HG03575 (cell line): ENCODE measurements at regions not wholly inside any gene's neighbourhood (a gene's known extent, or its start where the extent isn't known, plus 50 kb on each side); places are given as distances from the start of the nearest gene placed in this dataset.

Source experiments
- ATAC-seq: cut with Tn5 transposase; IDR thresholded peaks from one replicate; pipeline ENCODE4 v1.9.1; 2021; ENCODE audit not compliant: unreplicated experiment, insufficient number of reproducible peaks, low FRiP score; ENCODE audit errors: extremely low read depth

DNA sequence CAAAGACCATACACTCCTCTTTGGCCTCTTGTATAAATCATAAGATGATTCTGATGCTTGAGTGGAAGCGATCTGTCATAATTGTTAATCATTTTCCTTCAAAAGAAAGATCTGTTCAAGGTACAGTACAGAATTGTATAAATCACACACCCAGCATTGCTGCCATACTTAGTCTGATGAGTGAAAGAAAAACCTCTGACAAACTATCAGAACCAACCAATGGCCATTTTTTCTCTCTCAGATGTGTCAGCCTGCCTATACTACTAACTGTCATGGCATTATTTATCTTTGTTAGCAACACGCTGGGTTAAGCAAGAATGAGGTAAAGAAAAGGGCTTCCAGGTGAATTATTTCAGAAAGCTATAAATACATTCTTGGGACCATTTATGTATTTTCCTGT, 1112.7 kb upstream of the TENM4 start:
- ATAC-seq = no peak

DNA sequence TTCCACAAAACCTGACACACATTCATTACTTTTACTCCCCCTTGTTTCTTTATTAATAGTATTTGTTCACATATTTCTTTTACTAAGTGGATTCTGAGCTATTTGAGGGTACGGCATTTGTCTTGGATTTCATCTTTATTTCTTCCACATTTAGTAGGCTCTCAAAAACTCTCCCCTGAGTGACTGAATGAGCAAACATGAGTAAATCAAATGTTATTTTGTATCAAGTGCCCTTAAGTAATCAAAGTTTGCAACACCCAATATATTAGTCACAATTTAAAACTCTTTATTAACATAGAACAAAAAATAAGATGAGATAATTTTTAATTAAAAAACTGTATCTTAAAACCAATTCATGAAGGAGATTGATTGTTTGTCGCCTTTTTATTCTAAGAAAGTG, 1101.9 kb upstream of the TENM4 start:
- ATAC-seq = no peak

DNA sequence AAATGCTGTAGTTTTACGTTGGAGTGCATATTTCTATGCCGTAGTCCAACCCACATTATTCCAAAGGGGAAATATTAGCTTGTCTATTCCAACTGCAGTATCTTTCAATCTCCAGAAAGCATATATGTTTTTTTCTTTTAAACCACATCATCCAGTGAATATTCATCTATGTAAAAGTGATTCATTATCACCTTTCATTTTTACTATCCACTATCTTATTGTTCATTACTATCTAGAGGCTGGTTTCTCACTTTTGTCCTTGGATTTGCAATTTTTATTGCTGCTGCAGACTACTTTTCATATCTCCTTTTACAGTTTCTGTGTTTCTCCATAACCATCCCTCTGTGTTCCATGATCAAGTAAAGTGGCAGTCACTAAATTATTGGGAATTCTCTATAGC, 1097.2 kb upstream of the TENM4 start:
- ATAC-seq = no peak

DNA sequence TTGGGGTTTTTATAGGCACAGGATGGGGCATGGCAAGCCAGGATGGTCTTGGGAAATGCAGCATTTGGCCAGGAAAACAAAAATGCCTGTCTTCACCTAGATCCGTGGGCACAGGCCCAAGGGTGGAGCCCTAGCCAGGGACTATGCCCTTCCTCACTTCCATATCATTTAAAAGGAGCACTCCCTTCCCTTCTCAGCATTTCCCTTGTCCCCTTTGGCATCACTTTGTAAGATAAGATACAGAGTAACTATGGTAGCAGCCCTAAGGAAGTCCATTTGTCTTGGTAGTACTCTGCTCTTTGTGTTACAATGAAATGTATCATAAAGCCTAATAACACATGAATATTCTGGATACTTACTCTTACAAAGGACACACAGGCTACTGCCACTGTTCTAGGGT, 1092.6 kb upstream of the TENM4 start:
- no peak for ATAC-seq

DNA sequence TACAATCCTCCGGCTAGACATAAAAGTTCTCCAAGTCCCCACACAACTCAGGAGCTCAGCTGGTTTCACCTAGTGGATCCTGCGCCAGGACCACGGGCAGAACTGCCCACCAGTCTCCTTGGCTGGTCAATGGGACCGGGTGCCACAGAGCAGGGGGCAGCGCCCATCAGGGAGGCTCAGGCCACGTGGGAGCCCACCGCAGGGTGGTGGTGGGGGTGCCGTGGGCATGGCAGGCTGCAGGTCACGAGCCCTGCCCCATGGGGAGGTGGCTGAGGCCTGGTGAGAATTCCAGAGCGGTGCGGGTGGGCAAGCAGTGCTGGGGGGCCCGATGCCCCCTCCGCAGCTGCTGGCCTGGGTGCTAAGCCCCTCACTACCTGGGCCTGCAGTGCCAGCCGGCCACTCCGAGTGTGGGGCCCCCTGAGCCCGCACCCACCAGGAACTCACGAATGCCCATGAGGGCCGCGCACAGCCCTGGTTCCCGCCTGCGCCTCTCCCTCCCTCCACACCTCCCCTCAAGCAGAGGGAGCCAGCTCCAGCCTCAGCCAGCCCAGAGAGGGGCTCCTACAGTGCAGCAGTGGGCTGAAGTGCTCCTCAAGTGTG, 1091.9 kb upstream of the TENM4 start:
- ATAC-seq = no peak

DNA sequence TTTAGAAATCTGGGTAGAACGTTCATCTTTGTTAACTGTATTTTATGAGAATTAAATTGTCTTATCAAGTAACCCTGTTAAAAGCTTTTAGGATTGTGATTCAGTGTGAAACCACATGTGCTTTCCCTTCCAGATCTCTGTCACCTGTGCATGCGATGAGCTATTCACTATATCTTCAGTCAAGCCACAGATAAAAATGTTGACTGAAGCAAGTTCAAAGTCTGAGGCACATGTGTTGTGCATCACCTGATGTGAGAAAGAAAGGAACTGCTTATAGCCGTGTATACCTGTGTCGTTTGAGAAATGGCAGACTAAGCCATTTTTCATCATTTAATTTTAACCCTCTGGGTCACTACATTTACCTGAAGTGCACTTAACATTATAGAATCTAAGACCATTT, 1088.9 kb upstream of the TENM4 start:
- ATAC-seq = no peak

DNA sequence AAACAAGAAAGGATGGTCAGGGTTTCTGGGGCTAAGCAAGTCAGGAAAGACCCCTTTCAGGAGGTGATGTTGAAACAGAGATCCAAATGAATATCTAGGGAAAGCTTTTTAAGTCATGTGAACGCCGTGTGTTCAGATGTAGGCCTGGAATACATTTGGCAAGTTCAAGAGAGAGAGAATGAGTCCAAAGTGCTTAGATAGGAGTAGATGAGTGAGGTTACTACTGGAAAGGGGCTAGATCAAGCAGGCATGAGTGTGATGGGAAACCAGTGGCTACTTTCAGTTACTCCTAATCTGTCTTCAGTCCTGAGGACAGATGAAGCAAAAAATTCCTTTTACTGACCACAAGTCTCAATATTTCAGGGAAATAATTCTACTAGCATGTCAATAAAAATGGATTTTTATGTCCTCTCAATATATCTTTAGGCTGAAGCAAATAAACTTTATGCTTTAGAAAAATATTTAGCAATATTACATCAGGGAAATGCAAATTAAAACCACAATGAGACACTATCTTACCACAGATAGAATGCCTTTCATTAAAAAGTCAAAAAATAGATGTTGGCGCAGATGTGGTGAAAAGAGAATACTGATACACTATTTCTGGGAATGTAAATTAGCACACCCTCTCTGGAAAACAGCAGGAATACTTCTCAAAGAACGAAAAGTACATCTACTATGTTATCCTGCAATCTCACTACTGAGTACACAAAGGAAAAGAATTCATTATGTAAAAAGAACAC, 1085.0 kb upstream of the TENM4 start:
- no peak for ATAC-seq

DNA sequence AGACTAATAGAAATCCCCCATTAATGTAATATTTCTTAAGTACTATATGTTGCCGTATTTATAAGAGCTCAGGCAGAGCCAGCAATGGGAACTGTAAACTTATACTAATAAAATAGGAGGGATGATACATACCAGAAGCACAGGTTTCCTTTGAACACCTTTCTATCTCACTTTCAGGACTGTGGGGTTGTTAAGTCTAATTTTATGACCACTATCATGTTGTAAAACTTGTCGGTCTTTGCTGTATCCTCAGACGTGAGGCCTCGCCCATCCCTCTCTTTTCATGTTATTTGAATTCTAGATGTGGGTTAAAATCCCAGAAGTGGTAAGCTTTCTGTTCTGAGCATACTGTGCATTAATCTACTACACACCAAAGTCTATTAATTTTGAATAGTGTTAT, 1083.5 kb upstream of the TENM4 start:
- no peak for ATAC-seq

DNA sequence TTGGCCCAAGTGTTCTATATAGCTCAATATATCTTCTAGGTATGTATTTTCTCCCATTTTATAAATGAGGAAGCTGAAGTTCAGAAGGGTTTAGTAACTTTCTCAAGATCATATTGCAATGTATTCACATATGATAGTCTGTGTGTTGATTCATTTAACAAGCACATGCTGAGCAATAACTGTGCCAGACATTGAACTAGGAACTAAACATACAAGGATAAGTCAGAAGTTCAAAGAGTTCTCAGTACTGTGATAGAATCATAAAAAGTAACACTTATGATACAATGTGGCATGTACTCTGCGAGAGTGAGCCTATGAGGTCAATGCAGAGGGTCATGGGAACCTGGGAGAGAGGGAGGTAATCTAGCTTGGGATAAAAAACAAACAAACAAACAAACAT, 1082.2 kb upstream of the TENM4 start:
- ATAC-seq = no peak

DNA sequence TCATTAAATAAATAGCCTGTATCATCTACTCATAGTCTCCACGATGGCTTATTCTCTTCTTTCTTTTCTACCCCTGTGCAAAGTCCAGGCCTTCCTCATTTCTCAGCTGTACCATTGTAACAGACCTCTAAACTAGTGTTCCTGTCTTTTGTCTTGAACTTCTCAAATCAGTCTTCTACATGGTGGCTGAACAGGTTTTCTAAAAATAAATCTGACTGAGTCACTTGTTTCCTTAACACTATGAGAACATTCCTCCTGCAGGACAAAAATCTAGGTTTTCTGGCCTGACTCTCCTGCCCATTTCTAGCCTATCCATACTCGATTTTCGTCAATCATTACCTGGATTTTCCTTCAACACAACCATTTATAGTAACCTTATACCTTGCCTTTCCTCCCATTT, 1080.8 kb upstream of the TENM4 start:
- no peak for ATAC-seq

DNA sequence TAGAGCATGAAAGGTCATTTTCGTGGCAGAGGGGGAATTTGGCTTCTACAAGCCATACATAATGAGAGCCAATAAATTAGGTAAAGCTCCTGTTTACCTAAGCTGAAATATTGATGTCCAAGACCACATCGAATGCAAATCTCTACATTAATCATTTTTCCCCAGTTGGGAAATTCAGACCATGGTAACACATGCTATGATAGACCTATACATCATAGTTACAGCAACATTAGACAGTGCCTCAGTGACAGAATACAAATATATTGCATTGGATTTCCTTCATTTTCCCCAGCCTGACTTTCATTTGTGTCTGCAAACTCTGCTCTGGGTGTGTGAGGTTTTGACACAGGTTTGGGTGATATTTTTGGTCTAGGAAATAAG, 1079.7 kb upstream of the TENM4 start:
- no peak for ATAC-seq

DNA sequence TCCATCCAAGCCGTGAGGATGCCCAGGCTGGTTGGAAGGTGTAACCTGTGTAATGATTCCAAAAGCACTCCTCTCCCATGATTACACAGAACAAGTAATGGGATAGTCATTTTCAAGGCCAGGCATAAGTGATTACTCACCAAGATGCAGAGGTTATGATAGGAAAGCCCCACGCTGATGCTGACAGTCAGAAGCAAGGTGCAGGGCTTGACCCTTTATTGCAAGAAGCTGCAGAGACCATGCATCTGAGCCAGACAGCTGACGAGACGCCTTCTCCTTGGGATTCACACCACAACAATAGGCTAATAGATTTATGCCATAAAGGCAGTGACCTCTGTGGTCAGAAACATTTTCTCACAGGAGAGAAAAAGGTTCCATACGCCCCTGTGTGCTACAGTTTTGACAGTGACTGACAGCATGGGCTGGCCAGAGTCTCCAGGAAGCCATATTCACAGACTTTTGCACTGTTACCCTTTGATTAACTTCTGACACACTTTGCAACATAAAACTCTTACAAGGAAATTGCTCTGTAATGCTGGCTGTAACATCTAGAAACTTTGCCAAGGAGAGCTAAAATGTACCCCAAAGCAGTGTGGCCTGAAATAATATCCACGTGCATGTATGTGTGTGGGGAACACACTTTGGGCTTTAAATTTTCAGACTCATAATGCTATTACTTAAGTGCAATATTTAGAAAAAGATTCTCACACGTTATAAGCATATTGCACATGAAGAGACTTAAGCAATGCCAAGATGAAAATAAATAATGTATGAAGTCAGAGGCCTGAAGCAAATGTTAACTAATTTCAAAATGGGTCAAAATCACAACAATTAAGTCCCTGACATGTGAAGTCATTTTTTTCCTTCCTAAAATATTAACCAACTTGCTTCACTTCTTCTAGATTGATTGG, 1079.0 kb upstream of the TENM4 start:
- ATAC-seq = no peak

DNA sequence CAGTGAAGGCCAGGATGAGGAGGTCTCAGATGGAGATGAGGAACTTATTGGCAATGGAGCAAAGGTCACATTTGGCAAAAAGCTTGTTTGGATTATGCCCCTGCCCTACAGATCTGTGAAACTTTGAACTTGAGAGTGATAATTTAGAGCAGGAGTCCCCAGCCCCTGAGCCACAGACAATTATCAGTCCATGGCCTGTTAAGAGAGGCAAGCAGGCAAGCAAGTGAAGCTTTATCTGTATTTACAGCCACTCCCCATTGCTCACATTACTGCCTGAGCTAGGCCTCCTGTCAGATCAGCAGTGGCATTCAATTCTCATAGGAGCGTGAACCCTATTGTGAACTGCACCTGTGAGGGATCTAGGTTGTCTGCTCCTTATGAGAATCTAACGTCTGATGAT, 1076.9 kb upstream of the TENM4 start:
- ATAC-seq = no peak

DNA sequence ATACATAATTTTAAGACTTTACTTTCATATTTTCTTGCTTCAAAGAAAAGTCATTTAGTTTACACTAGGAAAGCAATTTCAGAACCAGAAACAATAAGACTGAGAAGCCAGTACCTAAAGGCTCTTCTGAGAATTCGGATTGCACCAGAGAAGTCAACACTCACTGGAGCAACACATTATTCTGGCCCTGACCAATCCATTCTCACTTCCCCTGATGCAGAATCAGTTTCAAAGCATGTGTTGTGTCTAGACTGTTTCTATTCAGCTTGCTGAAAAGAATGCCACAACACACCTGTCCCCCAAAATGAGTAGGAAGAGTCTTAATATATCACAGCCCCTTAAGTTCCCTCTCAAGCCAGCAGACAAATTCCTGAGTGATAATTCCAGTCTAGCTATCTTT, 1074.3 kb upstream of the TENM4 start:
- ATAC-seq = no peak

DNA sequence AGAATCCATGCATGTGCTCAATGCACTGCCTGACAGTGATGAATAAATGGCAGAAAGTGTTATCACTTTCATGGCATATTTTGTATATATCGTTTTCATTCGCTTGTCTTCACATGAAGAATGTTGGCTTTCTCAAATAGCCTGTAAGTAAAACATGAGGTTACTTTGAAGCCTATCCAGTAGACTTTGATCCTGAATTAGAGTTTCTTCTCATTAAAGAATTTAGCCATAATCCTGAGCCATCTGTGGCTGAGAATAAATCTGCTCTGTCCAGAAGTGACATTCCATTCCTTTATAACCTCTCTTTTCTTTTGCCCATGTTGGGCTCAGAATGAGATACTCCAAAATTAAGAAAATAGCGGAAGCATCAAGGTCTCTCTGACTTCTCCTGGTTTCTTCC, 1071.7 kb upstream of the TENM4 start:
- ATAC-seq = no peak

DNA sequence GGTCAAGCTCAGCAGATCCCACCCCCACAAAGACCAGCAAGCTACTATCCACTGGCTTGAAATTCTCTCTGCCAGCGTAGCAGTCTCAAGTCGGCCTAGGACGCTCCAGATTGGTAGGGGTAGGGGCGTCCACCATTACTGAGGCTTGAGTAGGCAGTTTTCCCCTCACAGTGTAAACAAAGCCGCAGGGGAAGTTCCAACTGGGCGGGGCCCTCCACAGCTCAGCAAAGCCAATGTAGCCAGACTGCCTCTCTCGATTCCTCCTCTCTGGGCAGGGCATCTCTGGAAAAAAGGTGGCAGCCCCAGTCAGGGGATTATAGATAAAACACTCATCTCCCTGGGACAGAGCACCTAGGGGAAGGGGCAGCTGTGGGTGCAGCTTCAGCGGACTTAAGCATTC, 1064.9 kb upstream of the TENM4 start:
- ATAC-seq = no peak

DNA sequence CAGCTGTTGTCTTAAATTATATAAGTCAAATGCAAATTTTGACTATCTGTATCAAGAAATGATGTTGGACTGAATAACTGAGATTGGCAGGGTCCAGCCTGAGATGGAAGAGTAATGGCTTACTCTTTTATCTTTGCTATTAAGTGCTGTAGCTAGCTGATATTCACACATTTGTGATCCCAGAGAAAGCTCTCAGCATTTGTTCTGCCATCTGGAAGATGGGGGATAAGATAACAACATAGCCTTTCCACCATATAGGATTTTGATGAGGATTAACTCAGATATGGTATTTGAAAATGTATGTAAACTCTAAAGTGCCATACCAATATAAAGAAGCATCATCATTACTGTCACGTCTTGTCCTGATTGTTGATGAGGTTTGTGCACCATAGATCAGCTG, 1063.2 kb upstream of the TENM4 start:
- no peak for ATAC-seq

DNA sequence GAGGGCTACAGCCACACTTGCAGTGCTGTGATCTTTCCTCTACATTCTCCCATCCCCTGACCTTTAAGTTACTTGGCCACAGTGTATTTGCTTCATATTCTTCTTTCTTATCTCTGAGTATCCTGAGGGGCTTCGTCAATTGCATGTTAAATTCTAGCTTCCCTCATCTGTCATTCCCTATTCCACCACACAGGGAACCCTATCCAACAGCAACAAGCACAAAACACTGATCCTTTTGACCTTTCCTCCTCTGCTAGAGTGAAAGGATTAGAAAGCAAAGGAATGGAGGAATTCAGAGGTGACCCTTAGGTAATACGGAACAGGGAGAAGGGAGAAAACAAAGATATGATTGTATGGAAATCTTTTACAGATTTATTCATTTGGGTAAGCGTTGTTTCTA, 1061.7 kb upstream of the TENM4 start:
- ATAC-seq = no peak

DNA sequence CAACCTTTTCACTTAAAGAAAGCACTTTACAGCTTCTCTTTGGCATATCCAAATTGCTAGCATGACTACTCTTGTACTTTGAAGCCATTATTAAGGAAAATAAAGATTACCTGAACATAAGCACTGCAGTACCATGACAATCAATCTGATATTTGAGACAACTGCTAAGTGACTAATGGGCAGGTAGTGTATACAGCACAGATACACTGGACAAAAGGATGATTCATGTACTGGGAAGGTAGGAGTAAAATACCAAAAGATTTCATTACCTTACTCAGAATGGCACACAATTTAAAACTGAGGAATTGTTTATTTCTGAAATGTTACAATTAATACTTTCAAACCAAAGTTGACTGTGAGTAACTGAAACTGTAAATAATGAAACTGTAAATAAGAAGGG, 1054.3 kb upstream of the TENM4 start:
- ATAC-seq = no peak

DNA sequence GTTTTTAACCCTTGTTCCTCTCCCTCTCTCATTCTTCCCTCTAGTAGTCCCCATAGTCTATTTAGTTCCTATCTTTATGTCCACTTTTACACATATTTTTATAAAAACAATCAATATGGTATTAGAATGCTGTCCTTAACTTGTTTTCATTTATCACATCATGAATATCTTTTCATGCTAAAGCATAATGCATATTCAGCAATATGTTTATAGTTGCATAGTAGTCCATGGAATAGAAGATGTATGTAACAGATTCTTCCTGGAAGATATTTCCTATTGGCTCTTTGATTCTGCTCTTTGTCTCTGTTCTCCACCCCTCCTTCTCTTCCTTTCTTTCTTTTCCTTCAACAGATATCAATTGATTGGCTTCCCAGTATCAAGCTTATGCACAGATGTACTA, 1047.1 kb upstream of the TENM4 start:
- ATAC-seq = no peak
